GM19328 (cell line): ENCODE measurements at regions not wholly inside any gene's neighbourhood (a gene's known extent, or its start where the extent isn't known, plus 50 kb on each side); places are given as distances from the start of the nearest gene placed in this dataset.
A peak's percentile ranks its signal among the peaks of the same experiment; 100 is the strongest.

Source experiments
- ATAC-seq: cut with Tn5 transposase; IDR thresholded peaks from one replicate; pipeline ENCODE4 v1.9.1; 2021; ENCODE audit warnings: mild to moderate bottlenecking, moderate library complexity; ENCODE audit not compliant: unreplicated experiment

DNA sequence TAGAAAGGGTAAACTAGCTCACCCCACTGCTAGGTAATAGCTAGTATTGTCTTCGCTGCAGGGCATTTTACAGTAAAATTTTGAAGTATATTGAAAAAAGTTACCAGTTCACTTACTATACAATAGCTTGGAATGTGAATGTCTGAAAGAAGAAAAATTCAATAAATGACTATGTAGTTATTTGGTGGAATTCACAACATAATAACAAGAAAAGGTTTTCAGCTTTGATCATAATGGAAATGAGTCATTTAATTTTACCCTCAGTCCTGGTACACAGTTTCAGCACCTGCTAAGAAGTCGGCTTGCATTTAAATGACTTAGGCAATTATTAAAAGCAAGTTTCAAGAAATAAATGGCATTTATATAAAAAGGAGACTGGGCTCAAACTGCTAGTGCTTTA is 90.4 kb downstream of the NUP35 start:
- peak; percentile 47 for ATAC-seq

GRCh38 chr2:183215917-183216316 is 91.7 kb downstream of the NUP35 start:
- ATAC-seq = no peak

GRCh38 chr2:183219888-183220287 is 95.6 kb downstream of the NUP35 start:
- ATAC-seq = no peak

DNA sequence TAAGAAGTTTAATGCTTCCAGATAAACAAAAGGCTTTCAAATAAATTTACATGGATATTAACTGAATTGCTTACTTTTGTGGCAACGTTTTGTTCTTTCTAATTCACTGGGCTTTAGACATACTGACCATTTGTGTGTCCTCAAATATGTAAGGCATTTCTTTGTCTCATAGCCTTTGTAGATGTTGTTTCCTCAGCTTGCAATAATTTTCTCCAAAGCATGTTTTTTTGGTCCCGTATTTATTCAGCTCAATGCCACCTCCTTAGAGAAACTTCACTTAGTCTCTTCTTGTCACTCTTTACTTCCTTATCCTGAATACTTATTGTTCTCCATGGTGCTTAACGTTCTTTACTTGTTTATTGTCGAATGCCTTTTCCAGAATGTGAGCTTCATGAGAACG is 98.5 kb downstream of the NUP35 start:
- no peak for ATAC-seq

- ATAC-seq = no peak
Measured at GRCh38 chr2:183224948-183225347, 100.7 kb downstream of the NUP35 start.

DNA sequence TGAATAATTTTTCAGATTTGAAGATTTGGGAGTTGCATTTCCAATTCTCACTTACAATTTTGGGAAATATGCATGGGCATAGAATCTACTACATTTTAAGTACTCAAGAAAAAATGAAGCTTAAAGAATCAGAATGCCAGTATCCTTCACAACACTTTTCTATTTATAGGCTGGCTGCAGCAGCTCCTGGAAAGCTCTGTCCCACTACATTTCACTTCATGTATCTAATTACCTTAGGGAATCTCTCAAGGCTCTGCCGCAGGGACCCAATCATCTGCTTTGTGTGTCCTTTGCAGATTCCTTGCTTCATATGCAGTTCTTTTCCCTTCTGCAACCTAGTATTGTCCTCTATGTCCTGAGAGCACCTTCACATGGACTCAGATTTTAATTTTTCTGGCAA is 102.9 kb downstream of the NUP35 start:
- ATAC-seq = no peak

DNA sequence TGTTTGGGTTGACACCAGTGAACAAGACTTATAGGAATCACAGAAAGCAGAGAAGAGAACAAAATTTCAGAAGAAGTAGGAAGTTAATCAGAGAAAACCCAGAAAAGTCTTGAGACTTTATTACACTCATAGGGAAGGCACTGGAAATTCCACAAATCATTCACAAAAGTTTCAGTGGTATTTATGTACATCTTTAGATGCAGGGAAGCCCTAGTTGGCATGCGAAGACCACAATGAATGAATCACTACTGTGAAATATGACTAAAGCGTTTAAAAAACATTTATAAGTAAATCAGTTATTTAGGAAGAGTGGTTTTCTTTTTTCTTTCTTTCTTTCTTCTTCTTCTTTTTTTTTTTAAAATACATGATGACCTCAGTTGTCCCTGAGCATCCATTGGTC is 105.1 kb downstream of the NUP35 start:
- no peak for ATAC-seq

DNA sequence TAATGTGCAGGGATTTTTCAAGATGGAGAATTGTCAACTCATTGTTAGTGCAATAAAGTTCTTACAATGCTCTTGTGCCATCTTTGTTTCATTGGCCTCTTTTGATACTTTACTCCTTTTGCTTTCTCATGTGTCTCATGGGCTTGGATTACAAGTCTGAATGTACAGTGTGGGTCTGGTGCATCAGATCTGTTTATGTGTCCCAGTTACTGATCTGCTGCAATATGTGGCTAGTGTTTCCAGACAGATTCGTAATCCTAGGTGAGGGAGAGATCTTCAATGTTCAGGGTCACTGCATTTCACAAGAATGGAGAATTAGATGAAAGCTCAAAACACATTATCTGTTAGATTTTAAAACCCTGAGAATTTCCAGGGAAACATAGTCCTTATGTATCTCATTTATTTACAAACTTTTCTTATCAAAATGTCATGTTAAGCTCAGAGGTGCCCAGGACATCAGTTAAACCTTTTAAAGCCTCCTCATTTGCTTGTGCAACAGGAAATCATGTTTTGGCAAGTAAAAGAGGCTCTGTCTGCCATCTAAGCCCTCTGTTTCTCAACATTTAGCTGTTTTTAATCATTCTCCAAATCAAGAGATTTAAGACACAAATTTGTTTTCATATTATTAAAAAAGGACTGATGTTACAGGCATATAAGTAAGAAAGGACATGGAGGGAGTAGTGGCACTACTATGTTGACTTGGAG is 108.1 kb downstream of the NUP35 start:
- ATAC-seq = no peak

- ATAC-seq = no peak
Measured at GRCh38 chr2:183242937-183243336, 118.7 kb downstream of the NUP35 start.

GRCh38 chr2:183243758-183244157 is 119.5 kb downstream of the NUP35 start:
- no peak for ATAC-seq

DNA sequence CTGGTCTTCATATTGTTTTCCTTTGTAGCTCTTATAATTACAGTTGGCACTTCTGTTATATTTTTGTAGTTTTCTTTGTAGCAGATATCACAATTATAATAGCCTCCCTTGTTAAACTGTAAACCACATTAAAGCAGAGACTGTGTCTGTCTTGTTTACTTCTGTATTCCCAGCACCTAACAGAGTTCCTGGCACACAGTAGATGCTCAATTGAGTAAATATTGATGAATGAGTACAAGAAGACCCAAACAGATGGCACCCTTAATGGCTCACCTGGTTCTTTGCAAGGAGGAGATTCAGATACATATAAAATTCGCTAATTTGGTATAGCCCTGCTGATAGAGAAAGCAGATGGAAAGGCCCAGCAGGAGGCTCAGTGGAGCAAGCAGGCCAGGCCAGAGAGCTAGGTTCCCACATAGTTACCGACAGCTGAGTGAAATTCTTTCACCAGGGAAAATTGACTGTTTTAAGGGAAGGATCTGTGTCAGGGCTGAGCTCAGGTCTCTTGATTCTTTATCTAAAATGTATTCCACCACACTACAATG is 120.1 kb downstream of the NUP35 start:
- no peak for ATAC-seq

- no peak for ATAC-seq
Measured at GRCh38 chr2:183248866-183249567, 124.8 kb downstream of the NUP35 start.

- ATAC-seq = no peak
Measured at GRCh38 chr2:183250061-183250460, 125.8 kb downstream of the NUP35 start.

DNA sequence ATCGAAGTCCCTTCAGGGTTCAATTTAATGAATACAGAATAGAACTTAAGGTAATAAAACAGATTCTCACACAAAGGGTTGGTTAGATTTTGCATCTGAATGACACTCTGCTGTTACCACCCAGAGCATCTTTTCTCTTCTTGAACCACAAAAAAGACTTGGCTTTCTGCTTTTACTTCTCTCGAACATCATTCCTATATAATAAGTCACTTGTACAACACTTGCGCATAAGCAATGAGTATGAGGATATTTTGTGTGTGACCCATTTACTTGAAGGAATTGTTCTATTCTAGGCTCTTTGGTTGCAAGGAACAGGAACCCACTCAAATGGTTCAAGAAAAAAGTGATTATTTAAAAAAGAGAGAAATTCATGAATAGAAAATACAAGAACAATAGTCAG is 126.2 kb downstream of the NUP35 start:
- no peak for ATAC-seq

DNA sequence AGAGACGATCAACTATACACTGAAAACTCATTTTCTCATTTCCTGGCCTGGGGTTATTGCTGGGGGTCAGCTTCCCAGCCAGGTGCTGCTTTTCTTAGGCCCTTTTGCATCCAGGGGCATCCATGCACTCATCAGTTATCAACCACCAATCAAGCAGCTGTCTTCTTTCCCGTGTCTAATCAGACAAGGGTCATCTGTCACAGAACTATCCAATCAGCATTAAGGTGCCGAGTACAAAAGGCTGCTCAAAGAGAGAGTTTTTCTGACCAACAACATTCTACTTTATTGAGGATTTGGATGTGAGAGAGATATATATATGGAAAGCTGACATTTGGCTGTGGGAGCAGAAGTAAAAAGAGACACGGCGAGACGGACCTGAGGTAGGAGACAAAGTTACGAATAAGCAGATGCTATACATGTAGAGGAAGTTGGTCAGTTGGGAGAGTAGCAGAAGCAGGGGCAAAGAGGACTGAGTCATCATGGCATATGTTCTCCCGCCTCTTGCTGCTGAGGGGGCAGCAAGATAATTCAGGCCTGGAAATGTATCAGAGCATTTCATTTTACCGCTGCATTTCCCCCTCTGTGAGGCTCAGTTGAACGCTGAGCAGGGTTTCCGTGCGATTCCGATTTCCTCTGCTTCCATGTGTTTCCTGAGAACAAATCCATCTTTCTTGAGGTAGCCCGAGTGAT is 129.3 kb downstream of the NUP35 start:
- no peak for ATAC-seq

DNA sequence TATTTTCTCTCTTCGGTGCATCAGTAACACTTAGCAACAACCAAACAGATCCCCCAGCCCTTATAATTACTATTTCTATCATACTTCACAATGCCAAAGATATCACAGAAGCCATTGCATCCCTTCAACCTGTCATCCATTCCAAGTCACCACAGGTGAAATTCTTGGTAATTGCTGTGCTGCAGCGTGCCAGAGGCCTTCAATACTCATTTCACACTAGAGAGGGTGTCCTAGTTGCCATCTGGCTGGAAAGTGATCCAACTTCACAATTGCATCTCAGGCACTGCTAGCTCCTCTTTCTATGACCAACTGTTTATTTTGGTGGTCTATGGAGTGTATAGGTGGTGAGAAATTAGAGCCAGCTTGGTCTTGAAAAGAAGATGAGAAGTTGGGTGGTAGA is 131.2 kb downstream of the NUP35 start:
- no peak for ATAC-seq

GRCh38 chr2:183259921-183260320 is 135.7 kb downstream of the NUP35 start:
- ATAC-seq = no peak

GRCh38 chr2:183260527-183260926 is 136.3 kb downstream of the NUP35 start:
- no peak for ATAC-seq

DNA sequence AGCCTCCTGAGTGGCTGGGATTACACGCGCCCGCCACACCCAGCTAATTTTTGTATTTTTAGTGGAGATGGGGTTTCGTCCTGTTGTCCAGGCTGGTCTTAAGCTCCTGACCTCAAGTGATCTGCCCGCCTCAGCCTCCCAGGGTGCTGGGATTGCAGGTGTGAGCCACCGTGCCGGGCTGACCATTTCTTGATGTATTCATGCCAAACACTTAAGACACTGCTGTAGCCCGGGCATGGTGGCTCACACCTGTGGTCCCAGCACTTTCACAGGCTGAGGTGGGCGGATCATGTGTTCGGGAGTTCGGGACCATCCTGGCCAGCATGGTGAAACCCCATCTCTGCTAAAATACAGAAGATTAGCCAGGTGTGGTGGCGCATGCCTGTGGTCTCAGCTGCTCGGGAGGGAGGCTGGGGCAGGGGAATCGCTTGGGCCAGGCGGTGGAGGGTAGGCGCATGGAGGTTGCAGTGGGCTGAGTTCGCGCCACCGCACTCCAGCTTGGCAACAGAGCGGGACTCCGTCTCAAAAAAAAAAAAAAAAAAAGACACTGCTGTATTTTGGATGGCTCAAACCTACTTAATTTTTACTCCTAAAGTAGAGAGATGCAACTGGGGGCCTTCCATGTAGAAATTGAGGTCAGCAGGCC is 140.8 kb downstream of the NUP35 start:
- no peak for ATAC-seq

- no peak for ATAC-seq
Measured at GRCh38 chr2:183267148-183267827, 143.0 kb downstream of the NUP35 start.

DNA sequence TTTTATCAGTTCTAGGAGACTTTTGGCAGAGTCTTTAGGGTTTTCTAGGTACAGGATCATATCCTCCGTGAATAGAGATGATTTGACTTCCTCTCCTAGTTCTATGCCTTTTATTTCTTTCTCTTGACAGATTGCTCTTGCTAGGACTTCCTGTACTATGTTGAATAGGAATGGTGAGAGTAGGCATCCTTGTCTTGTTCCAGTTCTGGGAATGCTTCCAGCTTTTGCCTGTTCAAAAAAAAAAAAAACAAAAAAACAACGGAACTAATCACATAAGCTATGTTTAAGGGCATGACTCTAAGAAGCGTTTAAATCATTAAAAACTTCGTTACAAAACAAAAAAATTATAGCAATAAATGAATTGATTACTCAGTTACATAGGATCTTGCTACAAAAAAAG is 145.7 kb downstream of the NUP35 start:
- no peak for ATAC-seq
